ENCODE measurements at regions not wholly inside any gene's neighbourhood (a gene's known extent, or its start where the extent isn't known, plus 50 kb on each side); places are given as distances from the start of the nearest gene placed in this dataset.

DNA sequence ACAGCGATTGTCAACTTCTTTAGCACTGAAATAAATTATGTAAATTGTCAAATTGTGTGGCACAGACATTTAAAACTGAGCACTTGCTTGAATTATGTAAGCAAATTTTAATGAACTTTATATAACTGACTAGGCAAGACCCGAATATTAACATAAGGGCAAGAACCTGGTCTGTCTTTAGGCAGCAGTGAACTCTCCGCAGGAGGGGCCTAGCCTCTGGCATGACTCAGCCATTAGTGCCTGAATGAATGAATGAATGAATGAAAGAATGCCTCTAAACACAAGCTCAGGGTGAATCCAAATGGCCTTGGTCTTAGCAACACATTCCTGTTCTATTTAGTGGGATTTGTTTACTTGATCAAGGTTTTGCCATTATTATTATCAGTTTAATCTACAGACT lies 654.7 kb upstream of the ARGLU1 start:
- no CpG with 5 or more reads among the region's 3 CpGs for WGBS (ENCODE audit: extremely low coverage, insufficient read length, low lambda C conversion rate)
- Mint-ChIP-seq H3K4me3 (no peak overlapping the region), H3K27me3 (ENCODE audit: low read depth) (no peaks in the 10 kb centered on the region), H3K27ac (no peak overlapping the region), H3K4me1 (peaks cover 9 to 10% of the 10 kb centered on the region in 2 experiments), H3K36me3 (ENCODE audit: insufficient read depth in 1 of 3, low read depth in 3 of 3) (no peaks in the 10 kb centered on the region), H3K9me3 (no peaks in the 10 kb centered on the region)
- no peaks in the 10 kb centered on the region for H4K20me1 ChIP-seq (ENCODE audit: control insufficient read depth, insufficient read depth, insufficient read length)
- H3K4me1 ChIP-seq (ENCODE audit: insufficient read depth, low read length): no peaks in the 10 kb centered on the region
- no peak for DNase-seq
- no peak overlapping the region for H3K27ac ChIP-seq (ENCODE audit: insufficient read length, low read depth, low read length)
- no peak overlapping the region for H3K18ac ChIP-seq (ENCODE audit: insufficient read length, low read depth, low read length)
- H3K14ac ChIP-seq (ENCODE audit: insufficient read depth, low read length): no peak overlapping the region
- H2BK5ac ChIP-seq (ENCODE audit: insufficient read length, low read length): no peak overlapping the region
- no peak overlapping the region for H4K91ac ChIP-seq (ENCODE audit: insufficient read length, low read depth, low read length)
- H3K4me2 ChIP-seq (ENCODE audit: insufficient read depth, insufficient read length, low read length): no peak overlapping the region
- TF ChIP-seq, protein P1, sequence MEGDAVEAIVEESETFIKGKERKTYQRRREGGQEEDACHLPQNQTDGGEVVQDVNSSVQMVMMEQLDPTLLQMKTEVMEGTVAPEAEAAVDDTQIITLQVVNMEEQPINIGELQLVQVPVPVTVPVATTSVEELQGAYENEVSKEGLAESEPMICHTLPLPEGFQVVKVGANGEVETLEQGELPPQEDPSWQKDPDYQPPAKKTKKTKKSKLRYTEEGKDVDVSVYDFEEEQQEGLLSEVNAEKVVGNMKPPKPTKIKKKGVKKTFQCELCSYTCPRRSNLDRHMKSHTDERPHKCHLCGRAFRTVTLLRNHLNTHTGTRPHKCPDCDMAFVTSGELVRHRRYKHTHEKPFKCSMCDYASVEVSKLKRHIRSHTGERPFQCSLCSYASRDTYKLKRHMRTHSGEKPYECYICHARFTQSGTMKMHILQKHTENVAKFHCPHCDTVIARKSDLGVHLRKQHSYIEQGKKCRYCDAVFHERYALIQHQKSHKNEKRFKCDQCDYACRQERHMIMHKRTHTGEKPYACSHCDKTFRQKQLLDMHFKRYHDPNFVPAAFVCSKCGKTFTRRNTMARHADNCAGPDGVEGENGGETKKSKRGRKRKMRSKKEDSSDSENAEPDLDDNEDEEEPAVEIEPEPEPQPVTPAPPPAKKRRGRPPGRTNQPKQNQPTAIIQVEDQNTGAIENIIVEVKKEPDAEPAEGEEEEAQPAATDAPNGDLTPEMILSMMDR (conservative IDR thresholded peaks at IDR 0.05): no peak
- no peak overlapping the region for H2AFZ ChIP-seq (ENCODE audit: low read length)
- H2BK12ac ChIP-seq (ENCODE audit: insufficient read length, low read depth, low read length): no peak overlapping the region
- H3K56ac ChIP-seq (ENCODE audit: insufficient read length, low read depth, low read length): no peak overlapping the region
- H3K9me3 ChIP-seq (ENCODE audit: control insufficient read depth, low read depth, low read length): no peaks in the 10 kb centered on the region
- H2AK5ac ChIP-seq (ENCODE audit: insufficient read length, low read length): no peak overlapping the region
- H3K9ac ChIP-seq (ENCODE audit: extremely low read depth, insufficient read length, low read length): no peak overlapping the region
- no peak overlapping the region for H3K23ac ChIP-seq (ENCODE audit: insufficient read length, low read depth, low read length)
- no peak overlapping the region for H3T11ph ChIP-seq (ENCODE audit: low read length)
- H3K23me2 ChIP-seq (ENCODE audit: insufficient read length, low read depth, low read length, poor library complexity, severe bottlenecking): no peaks in the 10 kb centered on the region
- H3K4ac ChIP-seq (ENCODE audit: low read depth, low read length): no peak overlapping the region
- no peak overlapping the region for H4K8ac ChIP-seq (replicated peaks; ENCODE audit: insufficient read length, low read depth, low read length)
- H2BK20ac ChIP-seq (ENCODE audit: low read depth, low read length, poor library complexity, severe bottlenecking): no peak overlapping the region
- H2BK15ac ChIP-seq (ENCODE audit: low read depth, low read length): no peak overlapping the region
- H3K79me2 ChIP-seq (ENCODE audit: insufficient read depth, low read length): no peaks in the 10 kb centered on the region
- no peaks in the 10 kb centered on the region for H3K79me1 ChIP-seq (ENCODE audit: insufficient read depth, low read depth, low read length, poor library complexity, severe bottlenecking)
- no peaks in the 10 kb centered on the region for H3K27me3 ChIP-seq (ENCODE audit: insufficient read depth, low read length)
- H4K5ac ChIP-seq (ENCODE audit: insufficient read length, low read depth, low read length): no peak overlapping the region
- H2BK120ac ChIP-seq (ENCODE audit: low read depth, low read length, poor library complexity, severe bottlenecking): no peak overlapping the region

Data from H9 (cell line).